ENCODE measurements at regions not wholly inside any gene's neighbourhood (a gene's known extent, or its start where the extent isn't known, plus 50 kb on each side); places are given as distances from the start of the nearest gene placed in this dataset.

- H3K4me3 ChIP-seq (ENCODE audit: low read length in 2 of 2), result no peak overlapping the region
- H3K9me3 ChIP-seq (ENCODE audit: control insufficient read depth in 2 of 2, low read length in 2 of 2), result no peaks in the 10 kb centered on the region
- no peaks in the 10 kb centered on the region for H3K27me3 ChIP-seq (ENCODE audit: control insufficient read depth in 1 of 2, insufficient read depth in 2 of 2, low read length in 2 of 2)
- H3K9ac ChIP-seq (ENCODE audit: low read length in 2 of 2), result no peak overlapping the region
- no peak overlapping the region for H3K27ac ChIP-seq (ENCODE audit: low read length)
- no peaks in the 10 kb centered on the region for H3K4me1 ChIP-seq (ENCODE audit: control insufficient read depth, insufficient read depth, low read length)
- no peaks in the 10 kb centered on the region for H3K36me3 ChIP-seq (ENCODE audit: control insufficient read depth in 2 of 2, insufficient read depth in 2 of 2, low read length in 2 of 2)
Observed at GRCh38 chr5:88487066-88487465, 218.4 kb upstream of the TMEM161B start.

DNA sequence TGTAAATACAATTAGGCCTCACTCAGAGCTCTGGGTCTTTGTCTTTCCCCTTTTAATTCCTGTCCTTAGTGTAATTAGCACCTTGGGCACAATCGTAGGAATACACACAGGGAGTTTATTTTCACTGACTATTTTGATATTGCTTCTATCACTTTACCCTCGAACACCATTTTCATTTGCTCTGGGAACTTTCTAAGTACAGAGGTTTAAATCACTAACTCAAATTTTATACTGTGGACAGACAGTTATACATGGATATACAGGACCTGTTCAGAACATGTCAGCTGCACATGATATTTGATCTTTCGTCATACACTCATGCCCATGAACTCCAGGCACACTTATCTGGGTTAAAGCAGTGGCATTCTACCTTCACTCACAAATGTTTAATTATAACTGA, 217.8 kb upstream of the TMEM161B start:
- H3K27ac ChIP-seq (ENCODE audit: low read length), result no peak overlapping the region
- H3K9me3 ChIP-seq (ENCODE audit: control insufficient read depth in 2 of 2, low read length in 2 of 2), result no peaks in the 10 kb centered on the region
- H3K4me3 ChIP-seq (ENCODE audit: low read length in 2 of 2), result no peak overlapping the region
- no peaks in the 10 kb centered on the region for H3K27me3 ChIP-seq (ENCODE audit: control insufficient read depth in 1 of 2, insufficient read depth in 2 of 2, low read length in 2 of 2)
- H3K9ac ChIP-seq (ENCODE audit: low read length in 2 of 2), result no peak overlapping the region
- no peaks in the 10 kb centered on the region for H3K4me1 ChIP-seq (ENCODE audit: control insufficient read depth, insufficient read depth, low read length)
- H3K36me3 ChIP-seq (ENCODE audit: control insufficient read depth in 2 of 2, insufficient read depth in 2 of 2, low read length in 2 of 2), result no peaks in the 10 kb centered on the region

GRCh38 chr5:88485531-88485930, 216.9 kb upstream of the TMEM161B start:
- Histone ChIP-seq H3K27me3 (ENCODE audit: control insufficient read depth in 1 of 2, insufficient read depth in 2 of 2, low read length in 2 of 2) (no peaks in the 10 kb centered on the region), H3K4me3 (ENCODE audit: low read length in 2 of 2) (no peak overlapping the region), H3K4me1 (ENCODE audit: control insufficient read depth, insufficient read depth, low read length) (no peaks in the 10 kb centered on the region), H3K9ac (ENCODE audit: low read length in 2 of 2) (no peak overlapping the region), H3K9me3 (ENCODE audit: control insufficient read depth in 2 of 2, low read length in 2 of 2) (no peaks in the 10 kb centered on the region), H3K36me3 (ENCODE audit: control insufficient read depth in 2 of 2, insufficient read depth in 2 of 2, low read length in 2 of 2) (no peaks in the 10 kb centered on the region), H3K27ac (ENCODE audit: low read length) (no peak overlapping the region)

- H3K9me3 ChIP-seq (ENCODE audit: control insufficient read depth in 2 of 2, low read length in 2 of 2), result no peaks in the 10 kb centered on the region
- no peak overlapping the region for H3K9ac ChIP-seq (ENCODE audit: low read length in 2 of 2)
- no peaks in the 10 kb centered on the region for H3K36me3 ChIP-seq (ENCODE audit: control insufficient read depth in 2 of 2, insufficient read depth in 2 of 2, low read length in 2 of 2)
- H3K4me1 ChIP-seq (ENCODE audit: control insufficient read depth, insufficient read depth, low read length), result no peaks in the 10 kb centered on the region
- H3K27me3 ChIP-seq (ENCODE audit: control insufficient read depth in 1 of 2, insufficient read depth in 2 of 2, low read length in 2 of 2), result no peaks in the 10 kb centered on the region
- no peak overlapping the region for H3K4me3 ChIP-seq (ENCODE audit: low read length in 2 of 2)
- H3K27ac ChIP-seq (ENCODE audit: low read length), result no peak overlapping the region
Observed at GRCh38 chr5:88483964-88484672, 215.5 kb upstream of the TMEM161B start.

GRCh38 chr5:88480801-88481499, 212.3 kb upstream of the TMEM161B start:
- no peaks in the 10 kb centered on the region for H3K27me3 ChIP-seq (ENCODE audit: control insufficient read depth in 1 of 2, insufficient read depth in 2 of 2, low read length in 2 of 2)

DNA sequence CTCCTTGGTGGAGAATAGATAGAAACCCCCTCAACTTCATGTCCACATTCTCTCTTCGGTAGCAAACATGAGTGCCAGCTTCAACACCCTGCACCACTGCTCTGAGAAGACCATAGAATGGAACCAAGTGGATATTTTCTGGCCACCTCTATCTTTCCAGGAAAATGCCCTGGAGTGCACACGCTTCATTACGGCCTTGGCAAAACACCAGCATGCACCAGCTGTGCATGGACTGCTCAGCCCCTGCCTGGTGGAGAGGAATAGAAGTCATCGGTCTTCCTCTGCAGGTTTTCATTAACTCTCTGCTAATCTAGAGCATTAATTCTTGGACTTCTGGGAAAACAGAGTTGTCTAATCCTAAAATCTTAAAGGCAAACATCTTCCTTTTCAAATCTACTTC, 211.6 kb upstream of the TMEM161B start:
- Histone ChIP-seq H3K36me3 (ENCODE audit: control insufficient read depth in 2 of 2, insufficient read depth in 2 of 2, low read length in 2 of 2) (no peaks in the 10 kb centered on the region), H3K4me3 (ENCODE audit: low read length in 2 of 2) (no peak overlapping the region), H3K4me1 (ENCODE audit: control insufficient read depth, insufficient read depth, low read length) (no peaks in the 10 kb centered on the region), H3K27ac (ENCODE audit: low read length) (no peak overlapping the region), H3K9me3 (ENCODE audit: control insufficient read depth in 2 of 2, low read length in 2 of 2) (no peaks in the 10 kb centered on the region), H3K27me3 (ENCODE audit: control insufficient read depth in 1 of 2, insufficient read depth in 2 of 2, low read length in 2 of 2) (no peaks in the 10 kb centered on the region), H3K9ac (ENCODE audit: low read length in 2 of 2) (no peak overlapping the region)

More at GRCh38 chr5:88480801-88481499, 212.3 kb upstream of the TMEM161B start:
- Histone ChIP-seq H3K4me1 (ENCODE audit: control insufficient read depth, insufficient read depth, low read length) (no peaks in the 10 kb centered on the region), H3K36me3 (ENCODE audit: control insufficient read depth in 2 of 2, insufficient read depth in 2 of 2, low read length in 2 of 2) (no peaks in the 10 kb centered on the region), H3K9ac (ENCODE audit: low read length in 2 of 2) (no peak overlapping the region), H3K9me3 (ENCODE audit: control insufficient read depth in 2 of 2, low read length in 2 of 2) (no peaks in the 10 kb centered on the region), H3K27ac (ENCODE audit: low read length) (no peak overlapping the region), H3K4me3 (ENCODE audit: low read length in 2 of 2) (no peak overlapping the region)

DNA sequence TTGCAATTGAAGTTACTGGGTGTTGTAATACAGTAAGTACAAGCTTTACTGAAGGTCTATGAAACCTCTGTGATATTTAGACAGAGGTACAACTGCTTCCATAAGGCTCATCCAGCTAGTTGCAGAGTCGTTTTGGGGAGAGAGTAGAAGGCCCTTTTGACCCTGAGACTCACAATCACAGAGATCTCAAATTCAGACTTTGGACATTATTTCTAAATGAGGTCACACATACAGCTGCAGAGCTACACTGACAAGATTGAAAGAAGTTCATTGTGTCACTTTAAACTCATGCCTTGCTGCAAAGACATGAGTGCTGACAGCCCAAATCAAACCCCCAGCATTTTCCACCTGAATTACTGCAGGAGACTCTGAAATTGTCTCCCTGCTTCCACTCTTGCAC, 205.9 kb upstream of the TMEM161B start:
- Histone ChIP-seq H3K9me3 (ENCODE audit: control insufficient read depth in 2 of 2, low read length in 2 of 2) (no peaks in the 10 kb centered on the region), H3K36me3 (ENCODE audit: control insufficient read depth in 2 of 2, insufficient read depth in 2 of 2, low read length in 2 of 2) (no peaks in the 10 kb centered on the region), H3K4me1 (ENCODE audit: control insufficient read depth, insufficient read depth, low read length) (no peaks in the 10 kb centered on the region), H3K9ac (ENCODE audit: low read length in 2 of 2) (no peak overlapping the region), H3K27ac (ENCODE audit: low read length) (no peak overlapping the region), H3K27me3 (ENCODE audit: control insufficient read depth in 1 of 2, insufficient read depth in 2 of 2, low read length in 2 of 2) (no peaks in the 10 kb centered on the region), H3K4me3 (ENCODE audit: low read length in 2 of 2) (no peak overlapping the region)

DNA sequence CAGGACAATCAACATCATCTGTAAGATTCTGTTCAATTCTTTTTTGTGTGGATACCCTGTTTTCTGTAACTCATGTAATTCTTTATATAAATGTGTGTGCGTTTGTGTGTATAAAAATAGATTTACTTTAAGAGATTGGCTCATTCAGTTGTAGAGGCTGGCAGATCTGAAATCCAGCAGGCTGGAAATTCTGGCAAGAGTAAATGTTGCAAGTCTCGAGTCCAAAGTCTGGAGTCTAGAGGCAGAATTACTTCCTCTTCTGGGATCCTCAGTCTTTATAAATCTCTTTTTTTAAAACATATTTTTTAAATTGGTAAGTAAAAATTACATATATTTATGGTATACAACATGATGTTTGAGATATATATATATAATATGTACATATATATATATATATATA, 202.1 kb upstream of the TMEM161B start:
- H3K27ac ChIP-seq (ENCODE audit: low read length), result no peak overlapping the region
- no peaks in the 10 kb centered on the region for H3K27me3 ChIP-seq (ENCODE audit: control insufficient read depth in 1 of 2, insufficient read depth in 2 of 2, low read length in 2 of 2)
- no peak overlapping the region for H3K4me3 ChIP-seq (ENCODE audit: low read length in 2 of 2)
- H3K36me3 ChIP-seq (ENCODE audit: control insufficient read depth in 2 of 2, insufficient read depth in 2 of 2, low read length in 2 of 2), result no peaks in the 10 kb centered on the region
- no peaks in the 10 kb centered on the region for H3K9me3 ChIP-seq (ENCODE audit: control insufficient read depth in 2 of 2, low read length in 2 of 2)
- no peak overlapping the region for H3K9ac ChIP-seq (ENCODE audit: low read length in 2 of 2)
- no peaks in the 10 kb centered on the region for H3K4me1 ChIP-seq (ENCODE audit: control insufficient read depth, insufficient read depth, low read length)

DNA sequence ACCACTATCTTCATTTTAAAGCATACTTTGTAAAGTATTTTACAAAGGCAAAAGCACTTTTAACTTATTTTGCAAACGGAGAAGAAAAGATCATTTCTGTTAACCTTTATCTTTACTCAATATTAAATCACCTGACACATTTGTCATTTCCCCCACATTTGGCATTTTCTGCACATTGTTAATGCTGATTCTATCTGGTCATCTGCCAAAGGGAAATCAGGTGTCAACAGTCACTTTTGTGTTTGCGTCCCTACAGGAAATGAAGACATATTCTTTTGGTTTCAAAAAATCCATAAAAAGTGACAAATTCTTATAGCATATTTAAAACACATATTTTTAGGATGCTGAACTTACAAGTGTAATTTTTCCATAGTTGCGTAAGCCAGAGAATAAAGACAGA, 191.3 kb upstream of the TMEM161B start:
- H3K27me3 ChIP-seq (ENCODE audit: control insufficient read depth in 1 of 2, insufficient read depth in 2 of 2, low read length in 2 of 2), result no peaks in the 10 kb centered on the region
- no peaks in the 10 kb centered on the region for H3K36me3 ChIP-seq (ENCODE audit: control insufficient read depth in 2 of 2, insufficient read depth in 2 of 2, low read length in 2 of 2)
- no peak overlapping the region for H3K4me3 ChIP-seq (ENCODE audit: low read length in 2 of 2)
- no peaks in the 10 kb centered on the region for H3K9me3 ChIP-seq (ENCODE audit: control insufficient read depth in 2 of 2, low read length in 2 of 2)
- H3K27ac ChIP-seq (ENCODE audit: low read length), result no peak overlapping the region
- H3K4me1 ChIP-seq (ENCODE audit: control insufficient read depth, insufficient read depth, low read length), result no peaks in the 10 kb centered on the region
- H3K9ac ChIP-seq (ENCODE audit: low read length in 2 of 2), result no peak overlapping the region

DNA sequence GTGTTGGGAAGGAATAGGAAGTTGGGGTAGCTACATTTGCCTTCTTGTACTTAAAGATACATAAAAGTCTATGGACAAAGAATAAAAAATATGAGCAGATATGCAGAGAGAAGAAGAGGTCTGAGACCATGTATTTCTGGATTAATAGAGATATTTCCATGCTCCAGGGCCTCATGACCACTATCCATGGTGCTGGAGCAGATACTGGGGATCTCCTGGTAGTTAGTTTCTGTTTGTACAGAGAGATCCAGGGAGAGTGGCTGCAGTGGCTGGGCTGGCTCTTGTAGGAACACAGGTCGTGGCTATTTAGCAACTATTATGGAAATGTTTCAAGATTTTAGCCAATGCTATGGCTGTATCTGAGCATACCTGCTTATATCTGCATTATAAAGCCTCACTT, 184.2 kb upstream of the TMEM161B start:
- H3K4me3 ChIP-seq (ENCODE audit: low read length in 2 of 2), result no peak overlapping the region
- no peaks in the 10 kb centered on the region for H3K36me3 ChIP-seq (ENCODE audit: control insufficient read depth in 2 of 2, insufficient read depth in 2 of 2, low read length in 2 of 2)
- no peak overlapping the region for H3K27ac ChIP-seq (ENCODE audit: low read length)
- H3K9ac ChIP-seq (ENCODE audit: low read length in 2 of 2), result no peak overlapping the region
- H3K9me3 ChIP-seq (ENCODE audit: control insufficient read depth in 2 of 2, low read length in 2 of 2), result no peaks in the 10 kb centered on the region
- H3K4me1 ChIP-seq (ENCODE audit: control insufficient read depth, insufficient read depth, low read length), result no peaks in the 10 kb centered on the region
- no peaks in the 10 kb centered on the region for H3K27me3 ChIP-seq (ENCODE audit: control insufficient read depth in 1 of 2, insufficient read depth in 2 of 2, low read length in 2 of 2)

DNA sequence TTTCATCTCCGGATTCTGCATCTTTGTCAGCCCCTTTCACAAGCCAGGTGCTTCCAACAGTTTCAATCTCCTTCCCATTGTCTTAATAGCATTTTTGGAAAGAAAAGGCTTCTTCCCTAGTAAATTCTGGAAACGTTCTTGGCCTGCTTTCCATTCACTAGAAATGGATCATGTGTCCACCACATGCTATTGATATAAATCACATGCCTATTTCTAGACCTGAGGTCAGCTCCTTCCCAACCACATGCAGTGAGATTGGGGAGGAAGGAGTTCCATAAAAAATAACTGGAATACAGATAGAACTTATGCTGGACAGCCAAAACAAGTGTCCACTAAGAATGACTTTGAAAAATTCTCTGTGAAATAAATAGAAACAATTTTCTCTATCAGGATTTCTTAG, 181.6 kb upstream of the TMEM161B start:
- Histone ChIP-seq H3K4me3 (ENCODE audit: low read length in 2 of 2) (no peak overlapping the region), H3K4me1 (ENCODE audit: control insufficient read depth, insufficient read depth, low read length) (no peaks in the 10 kb centered on the region), H3K9me3 (ENCODE audit: control insufficient read depth in 2 of 2, low read length in 2 of 2) (no peaks in the 10 kb centered on the region), H3K27ac (ENCODE audit: low read length) (no peak overlapping the region), H3K36me3 (ENCODE audit: control insufficient read depth in 2 of 2, insufficient read depth in 2 of 2, low read length in 2 of 2) (no peaks in the 10 kb centered on the region), H3K27me3 (ENCODE audit: control insufficient read depth in 1 of 2, insufficient read depth in 2 of 2, low read length in 2 of 2) (no peaks in the 10 kb centered on the region), H3K9ac (ENCODE audit: low read length in 2 of 2) (no peak overlapping the region)
